ENCODE measurements at regions not wholly inside any gene's neighbourhood (a gene's known extent, or its start where the extent isn't known, plus 50 kb on each side); places are given as distances from the start of the nearest gene placed in this dataset.

DNA sequence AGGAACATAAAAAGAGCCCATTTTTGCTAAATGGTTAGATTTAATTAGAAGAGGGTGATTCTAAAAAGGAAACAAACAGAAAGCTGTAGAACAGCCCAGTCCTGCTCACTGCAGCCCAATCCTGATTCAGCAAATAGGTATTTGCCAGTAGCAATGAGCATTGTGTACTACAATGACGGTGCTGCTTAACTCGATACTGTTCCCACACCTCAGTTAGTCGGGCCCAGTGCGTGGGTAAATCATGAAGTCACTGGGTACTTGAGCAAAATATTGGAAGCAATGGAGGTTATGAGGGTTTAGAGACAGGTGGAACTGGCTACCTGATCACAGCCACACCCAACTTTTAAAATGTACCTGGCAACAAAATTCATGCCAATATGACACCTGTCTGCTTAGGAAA lies 101.5 kb upstream of the ADGRL2 start:
- H3K4me3 ChIP-seq: no peak overlapping the region
- H3K36me3 ChIP-seq: no peaks in the 10 kb centered on the region
- WGBS, 2 donors: 89 to 91% methylated on average over 4 of the region's 4 CpGs
- no peaks in the 10 kb centered on the region for H3K27me3 ChIP-seq
- intact Hi-C loops (cut with DNase I): no loop called here
- no peak overlapping the region for H3K27ac ChIP-seq
- H3K4me1 ChIP-seq: peaks cover 0 to 10% (median 0%) of the 10 kb centered on the region in 9 donors
- ATAC-seq (no peak), DNase-seq (no peak)
- TF ChIP-seq, protein P1, sequence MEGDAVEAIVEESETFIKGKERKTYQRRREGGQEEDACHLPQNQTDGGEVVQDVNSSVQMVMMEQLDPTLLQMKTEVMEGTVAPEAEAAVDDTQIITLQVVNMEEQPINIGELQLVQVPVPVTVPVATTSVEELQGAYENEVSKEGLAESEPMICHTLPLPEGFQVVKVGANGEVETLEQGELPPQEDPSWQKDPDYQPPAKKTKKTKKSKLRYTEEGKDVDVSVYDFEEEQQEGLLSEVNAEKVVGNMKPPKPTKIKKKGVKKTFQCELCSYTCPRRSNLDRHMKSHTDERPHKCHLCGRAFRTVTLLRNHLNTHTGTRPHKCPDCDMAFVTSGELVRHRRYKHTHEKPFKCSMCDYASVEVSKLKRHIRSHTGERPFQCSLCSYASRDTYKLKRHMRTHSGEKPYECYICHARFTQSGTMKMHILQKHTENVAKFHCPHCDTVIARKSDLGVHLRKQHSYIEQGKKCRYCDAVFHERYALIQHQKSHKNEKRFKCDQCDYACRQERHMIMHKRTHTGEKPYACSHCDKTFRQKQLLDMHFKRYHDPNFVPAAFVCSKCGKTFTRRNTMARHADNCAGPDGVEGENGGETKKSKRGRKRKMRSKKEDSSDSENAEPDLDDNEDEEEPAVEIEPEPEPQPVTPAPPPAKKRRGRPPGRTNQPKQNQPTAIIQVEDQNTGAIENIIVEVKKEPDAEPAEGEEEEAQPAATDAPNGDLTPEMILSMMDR (IDR thresholded peaks at IDR 0.05): no peak
- H3K9me3 ChIP-seq: no peaks in the 10 kb centered on the region

DNA sequence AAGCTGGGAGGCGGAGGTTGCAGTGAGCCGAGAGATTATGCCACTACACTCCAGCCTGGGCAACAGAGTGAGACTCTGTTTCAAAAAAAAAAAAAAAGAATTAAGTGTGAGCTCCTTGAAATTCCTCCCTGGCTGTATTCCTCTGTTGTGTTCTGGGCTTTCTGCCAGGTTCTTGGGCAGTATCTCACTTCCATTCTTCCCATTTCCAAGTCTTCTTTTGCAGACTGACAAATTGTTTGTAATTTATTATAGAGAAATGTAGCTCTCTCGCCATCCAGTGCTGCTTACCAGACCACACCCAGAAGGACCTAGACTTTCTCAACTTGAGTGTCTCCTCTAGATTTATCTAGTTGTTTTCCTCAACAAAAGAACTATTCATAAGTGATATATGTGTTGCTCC lies 105.0 kb upstream of the ADGRL2 start:
- no peaks in the 10 kb centered on the region for H3K9me3 ChIP-seq
- peak in 1 of 2 donors; percentile 16 for DNase-seq
- H3K36me3 ChIP-seq: no peaks in the 10 kb centered on the region
- no peak overlapping the region for H3K27ac ChIP-seq
- no peak for ATAC-seq
- H3K27me3 ChIP-seq: no peaks in the 10 kb centered on the region
- 63 to 69% methylated on average over 3 of the region's 3 CpGs for WGBS, 2 donors
- H3K4me1 ChIP-seq: peaks cover 0 to 3% (median 0%) of the 10 kb centered on the region in 9 donors
- intact Hi-C loops (cut with DNase I): no loop called here
- no peak overlapping the region for H3K4me3 ChIP-seq
- TF ChIP-seq, protein P1 (IDR thresholded peaks at IDR 0.05): no peak

DNA sequence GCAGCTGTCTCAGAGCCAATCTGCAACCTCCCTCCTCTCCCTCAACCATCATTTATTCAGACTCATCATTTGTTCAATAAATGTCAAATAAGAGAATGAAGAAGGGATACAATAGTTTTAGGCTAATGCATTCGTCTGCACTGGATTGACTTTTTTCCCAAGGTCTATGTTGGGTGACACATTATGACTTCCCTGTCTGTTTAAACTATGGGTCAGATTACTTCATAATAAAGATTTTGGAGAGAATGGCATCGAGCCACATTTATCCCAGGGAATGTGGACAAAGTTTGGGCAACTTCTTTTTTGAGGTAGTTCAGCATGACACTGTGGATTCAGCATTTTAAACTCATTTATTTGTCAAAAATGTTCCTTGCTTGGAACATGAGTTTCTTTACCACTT lies 107.4 kb upstream of the ADGRL2 start:
- H3K36me3 ChIP-seq: no peaks in the 10 kb centered on the region
- 94 to 96% methylated on average over 2 of the region's 2 CpGs for WGBS, 2 donors
- intact Hi-C loops (cut with DNase I): no loop called here
- H3K27me3 ChIP-seq: no peaks in the 10 kb centered on the region
- H3K4me1 ChIP-seq: peaks cover 0 to 4% (median 0%) of the 10 kb centered on the region in 9 donors
- H3K9me3 ChIP-seq: peaks cover 0 to under 1% (median 0%) of the 10 kb centered on the region in 11 donors
- TF ChIP-seq, protein P1 (IDR thresholded peaks at IDR 0.05): no peak
- H3K27ac ChIP-seq: no peak overlapping the region
- DNase-seq (no peak), ATAC-seq (no peak)
- H3K4me3 ChIP-seq: no peak overlapping the region

DNA sequence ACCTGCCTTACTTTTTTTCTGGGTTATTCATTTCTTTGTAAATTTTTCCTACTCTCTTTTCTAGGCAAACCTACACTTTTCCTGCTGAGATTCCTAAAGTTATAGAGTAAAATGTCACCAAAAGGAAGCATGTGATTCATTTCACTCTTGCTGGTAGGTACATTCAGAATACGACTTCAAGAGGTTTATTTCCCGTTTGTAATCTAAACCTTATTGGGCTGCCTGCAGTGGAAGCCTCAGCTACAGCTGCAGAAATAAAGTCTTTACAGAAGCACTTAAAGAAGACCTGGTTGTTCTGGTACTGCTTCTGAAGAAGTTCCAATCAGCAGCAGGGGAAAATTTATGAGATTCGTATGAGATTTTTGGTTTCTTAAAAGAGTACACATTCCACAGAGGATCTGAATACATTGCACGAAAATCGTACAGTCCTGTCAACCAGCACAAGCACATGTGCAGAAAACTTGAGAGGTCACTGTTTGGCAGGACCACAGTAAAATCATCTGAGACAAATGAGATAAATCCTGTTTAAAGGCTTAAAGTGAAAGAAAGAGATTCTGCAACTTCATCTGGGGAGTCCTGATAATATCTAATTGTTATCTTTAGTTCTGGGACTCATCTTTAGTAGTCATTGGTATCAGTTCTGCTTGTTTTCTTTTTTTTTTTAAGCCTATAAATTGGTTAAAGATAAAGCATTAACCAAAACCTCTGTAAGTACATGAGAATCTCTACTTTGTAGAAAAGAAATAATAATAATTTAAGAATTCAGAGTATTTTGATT lies 109.9 kb upstream of the ADGRL2 start:
- peak overlapping the region in 2 of 10 donors; percentile 18 to 23 for H3K27ac ChIP-seq
- TF ChIP-seq, protein P1 (IDR thresholded peaks at IDR 0.05): no peak
- ATAC-seq (no peak), DNase-seq (no peak)
- WGBS, 2 donors: 68 to 75% methylated on average over 5 of the region's 5 CpGs
- no peak overlapping the region for H3K4me3 ChIP-seq
- peaks cover 0 to 4% (median 0%) of the 10 kb centered on the region in 9 donors for H3K4me1 ChIP-seq
- intact Hi-C loops (cut with DNase I): no loop called here
- H3K27me3 ChIP-seq: no peaks in the 10 kb centered on the region
- H3K36me3 ChIP-seq: no peaks in the 10 kb centered on the region
- peaks cover 0 to 22% (median 5%) of the 10 kb centered on the region in 11 donors for H3K9me3 ChIP-seq
